IMR-90 (cell line): ENCODE measurements at regions not wholly inside any gene's neighbourhood (a gene's known extent, or its start where the extent isn't known, plus 50 kb on each side); places are given as distances from the start of the nearest gene placed in this dataset.

ENCODE experiments used
- ATAC-seq: fragments of 200-7000 bp; cut with Tn5 transposase; 2 replicates; pipeline ENCODE4 v1.9.1; 2020; ENCODE audit warnings: low read depth, mild to moderate bottlenecking, moderate library complexity
- BruUV-seq: library from RNA; stranded (reverse); fragments of 400-500 nt; replicated peaks from 2 replicates; lab custom pipeline; 2021; lab: Mats Ljungman, UMichigan
- CTCF ChIA-PET: fragments of 300-600 bp; formaldehyde crosslinking; extraction: SDS; loops from one replicate; lab custom pipeline; 2021; ENCODE audit warnings: antibody characterized with exemption; lab: Yijun Ruan, JAX
- POLR2A ChIA-PET: fragments of 300-600 bp; sonication (Branson Sonifier 250); formaldehyde crosslinking; loops from one replicate; lab custom pipeline; 2022; ENCODE audit warnings: antibody characterized with exemption; ENCODE audit not compliant: unreplicated experiment; lab: Charles Lee
- DNase-seq: peaks from one replicate; pipeline ENCODE4 v3.0.0; 2013
- H2AFZ ChIP-seq: replicated peaks from 2 replicates; pipeline ENCODE3; 2013; ENCODE audit warnings: low read length, mild to moderate bottlenecking; ENCODE audit not compliant: poor library complexity
- H2AK5ac ChIP-seq: 2 replicates; pipeline ENCODE4 v1.6.1; 2013; ENCODE audit warnings: low read depth, low read length, inconsistent platforms
- H2AK9ac ChIP-seq: replicated peaks from 2 replicates; pipeline ENCODE3; 2013; ENCODE audit warnings: mild to moderate bottlenecking, low read depth, low read length, moderate library complexity; ENCODE audit not compliant: poor library complexity
- H2BK120ac ChIP-seq: 2 replicates; pipeline ENCODE4 v1.6.1; 2013; ENCODE audit warnings: low read depth, low read length, inconsistent platforms
- H2BK15ac ChIP-seq: 3 replicates; pipeline ENCODE4 v1.6.1; 2013; ENCODE audit warnings: low read depth, low read length, inconsistent platforms
- H2BK20ac ChIP-seq: 2 replicates; pipeline ENCODE4 v1.6.1; 2013; ENCODE audit warnings: low read depth, mild to moderate bottlenecking, inconsistent platforms, low read length, moderate library complexity
- H2BK5ac ChIP-seq: 2 replicates; pipeline ENCODE4 v1.6.1; 2013; ENCODE audit warnings: mild to moderate bottlenecking, low read depth, low read length, inconsistent platforms; ENCODE audit not compliant: poor library complexity, severe bottlenecking
- H3K14ac ChIP-seq: replicated peaks from 2 replicates; pipeline ENCODE4 v1.6.1; 2013; ENCODE audit warnings: low read depth, low read length, inconsistent platforms
- H3K18ac ChIP-seq: 2 replicates; pipeline ENCODE4 v1.6.1; 2013; ENCODE audit warnings: low read depth, low read length, control low read depth
- H3K23ac ChIP-seq: 2 replicates; pipeline ENCODE4 v1.6.1; 2013; ENCODE audit warnings: low read depth, low read length, inconsistent platforms
- H3K27ac ChIP-seq: 2 replicates; pipeline ENCODE4 v1.5.1; 2013; ENCODE audit warnings: mild to moderate bottlenecking, control low read depth, low read length; ENCODE audit not compliant: insufficient read depth
- H3K27me3 ChIP-seq: 2 replicates; pipeline ENCODE4 v1.6.1; 2013; ENCODE audit warnings: low read length; ENCODE audit not compliant: control insufficient read depth, insufficient read depth
- H3K36me3 ChIP-seq: 2 replicates; pipeline ENCODE4 v1.6.1; 2013; ENCODE audit warnings: low read length, mixed read lengths; ENCODE audit not compliant: control insufficient read depth, insufficient read depth
- H3K4ac ChIP-seq: 2 replicates; pipeline ENCODE4 v1.6.1; 2013; ENCODE audit warnings: low read depth, low read length, inconsistent platforms
- H3K4me1 ChIP-seq: 2 replicates; pipeline ENCODE4 v1.6.1; 2013; ENCODE audit warnings: low read length, mixed read lengths; ENCODE audit not compliant: control insufficient read depth, insufficient read depth
- H3K4me2 ChIP-seq: 2 replicates; pipeline ENCODE4 v1.6.1; 2013; ENCODE audit warnings: low read depth, mild to moderate bottlenecking, control low read depth, low read length, moderate library complexity
- H3K4me3 ChIP-seq: 2 replicates; pipeline ENCODE4 v1.5.1; 2013; ENCODE audit warnings: low read depth, mild to moderate bottlenecking, control low read depth, low read length, moderate library complexity; ENCODE audit not compliant: insufficient read depth
- H3K56ac ChIP-seq: 2 replicates; pipeline ENCODE4 v1.6.1; 2013; ENCODE audit warnings: low read length, inconsistent platforms; ENCODE audit not compliant: insufficient read depth; ENCODE audit errors: extremely low read depth
- H3K79me1 ChIP-seq, 2 experiments: 2 replicates each; pipeline ENCODE4 v1.6.1; 2013; ENCODE audit warnings: low read length in 2 of 2, inconsistent platforms in 1 of 2, low read depth in 1 of 2
- H3K9ac ChIP-seq: 2 replicates; pipeline ENCODE4 v1.6.1; 2013; ENCODE audit warnings: low read depth, low read length, control low read depth
- H3K9me1 ChIP-seq: 2 replicates; pipeline ENCODE4 v1.6.1; 2013; ENCODE audit warnings: low read length, inconsistent platforms; ENCODE audit not compliant: insufficient read depth
- H3K9me3 ChIP-seq: 2 replicates; pipeline ENCODE4 v1.6.1; 2013; ENCODE audit warnings: low read length; ENCODE audit not compliant: control insufficient read depth, insufficient read depth
- H4K20me1 ChIP-seq: 2 replicates; pipeline ENCODE4 v1.6.1; 2013; ENCODE audit warnings: low read length, inconsistent platforms; ENCODE audit not compliant: insufficient read depth
- H4K5ac ChIP-seq: 2 replicates; pipeline ENCODE4 v1.6.1; 2013; ENCODE audit warnings: mild to moderate bottlenecking, low read depth, low read length, control low read depth
- H4K8ac ChIP-seq, 2 experiments: 2 replicates each; pipeline ENCODE4 v1.6.1; 2013; ENCODE audit warnings: low read depth in 2 of 2, low read length in 2 of 2, control low read depth in 1 of 2, inconsistent platforms in 1 of 2
- H4K91ac ChIP-seq: 2 replicates; pipeline ENCODE4 v1.6.1; 2013; ENCODE audit warnings: low read depth, low read length, inconsistent platforms; ENCODE audit not compliant: insufficient read depth
- CEBPB ChIP-seq: IDR thresholded peaks from 2 replicates; pipeline ENCODE4 v1.6.1; 2012; ENCODE audit warnings: low read depth, low read length, improper control_type of control experiment
- ELK1 ChIP-seq: fragments of 150-350 bp; IDR thresholded peaks from 2 replicates; pipeline ENCODE4 v1.6.1; 2016; ENCODE audit warnings: low read depth, mild to moderate bottlenecking, low read length, moderate library complexity, borderline replicate concordance
- FOS ChIP-seq: fragments of 150-350 bp; IDR thresholded peaks from 2 replicates; pipeline ENCODE4 v1.6.1; 2016; ENCODE audit warnings: low read depth, low read length
- MAZ ChIP-seq: IDR thresholded peaks from 2 replicates; pipeline ENCODE4 v1.6.1; 2012; ENCODE audit warnings: low read depth, mild to moderate bottlenecking, low read length, improper control_type of control experiment, moderate library complexity, borderline replicate concordance
- NFE2L2 ChIP-seq: fragments of 150-350 bp; IDR thresholded peaks from 2 replicates; pipeline ENCODE4 v1.6.1; 2016; ENCODE audit warnings: low read depth, mild to moderate bottlenecking, low read length
- POLR2A ChIP-seq: IDR thresholded peaks from 2 replicates; pipeline ENCODE4 v1.6.1; 2012; ENCODE audit warnings: mild to moderate bottlenecking, low read depth, low read length
- RCOR1 ChIP-seq: IDR thresholded peaks from 2 replicates; pipeline ENCODE4 v1.6.1; 2012; ENCODE audit warnings: mild to moderate bottlenecking, low read length, improper control_type of control experiment; ENCODE audit not compliant: insufficient replicate concordance
- RFX5 ChIP-seq: IDR thresholded peaks from 2 replicates; pipeline ENCODE4 v1.8.0; 2012; ENCODE audit warnings: low read depth, mild to moderate bottlenecking, low read length, moderate library complexity
- SMC3 ChIP-seq: fragments of 150-350 bp; IDR thresholded peaks from 2 replicates; pipeline ENCODE4 v1.6.1; 2016; ENCODE audit warnings: low read depth, mild to moderate bottlenecking, antibody characterized with exemption, low read length, moderate library complexity
- WGBS, 2 experiments: methylation state at CpG; one replicate each; pipeline versions ENCODE4 v1.1.5 to v1.1.7; 2013; ENCODE audit warnings: missing lambda C conversion rate in 2 of 2; ENCODE audit not compliant: insufficient read length in 1 of 2; ENCODE audit errors: extremely low coverage in 2 of 2; 5-methylcytosine and 5-hydroxymethylcytosine counted together
- dilution Hi-C: fragments of 300-500 bp; cut with HindIII; formaldehyde crosslinking; loops from one replicate; pipeline ENCODE4 v1.14.3; 2018; ENCODE audit warnings: low sequenced_read_pairs; ENCODE audit not compliant: unreplicated experiment
- in situ Hi-C: fragments of 300-500 bp; cut with MboI; formaldehyde crosslinking; loops from 3 replicates; pipeline ENCODE4 v1.14.3; 2019; ENCODE audit warnings: low sequenced_read_pairs, inconsistent platforms, mixed read lengths
- intact Hi-C: fragments of 100-400 bp; cut with micrococcal nuclease; formaldehyde crosslinking; loops from 2 replicates; pipeline ENCODE4 v1.10.0; 2022
- TF ChIP-seq, protein P1 (sequence below): fragments of 150-350 bp; IDR thresholded peaks from 2 replicates; pipeline ENCODE4 v1.6.1; 2017; ENCODE audit warnings: mild to moderate bottlenecking, antibody characterized with exemption, low read length, low read depth

DNA sequence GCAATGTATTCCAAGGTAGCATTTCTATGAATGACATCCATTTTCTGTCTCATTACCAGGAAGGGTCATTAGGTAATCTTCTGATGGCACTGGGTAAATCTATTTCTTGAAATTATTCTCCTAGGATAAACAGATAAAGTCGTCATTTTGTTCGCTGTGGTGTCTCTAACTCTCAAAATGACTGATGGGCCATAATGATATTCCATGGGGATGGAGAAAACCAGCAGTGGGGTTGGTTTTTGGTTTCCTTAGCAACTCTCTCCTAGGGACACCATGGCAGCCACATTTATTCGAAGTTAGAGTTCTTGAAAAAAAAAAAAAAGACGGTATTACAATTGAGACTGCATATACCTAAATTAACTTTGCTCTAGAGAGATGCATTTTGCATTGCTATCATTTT, 231.3 kb upstream of the SLCO3A1 start:
- Histone ChIP-seq H3K4me3 (no peak overlapping the region), H3K4ac (no peak overlapping the region), H4K8ac (no peak overlapping the region), H3K23ac (no peak overlapping the region), H4K20me1 (no peaks in the 10 kb centered on the region), H2BK120ac (no peak overlapping the region), H2BK15ac (no peak overlapping the region), H4K5ac (no peak overlapping the region), H2AK9ac (no peak overlapping the region), H3K4me1 (no peaks in the 10 kb centered on the region), H3K18ac (no peak overlapping the region), H3K27ac (no peak overlapping the region), H2AK5ac (no peak overlapping the region), H3K9me1 (no peaks in the 10 kb centered on the region), H3K79me1 (no peaks in the 10 kb centered on the region), H3K14ac (no peak overlapping the region), H3K4me2 (no peak overlapping the region), H2AFZ (no peak overlapping the region), H3K9me3 (no peaks in the 10 kb centered on the region), H3K36me3 (no peaks in the 10 kb centered on the region), H2BK20ac (no peak overlapping the region), H3K27me3 (no peaks in the 10 kb centered on the region; the same call in 1 of the 2 replicates), H4K91ac (no peak overlapping the region), H2BK5ac (no peak overlapping the region), H3K56ac (no peak overlapping the region), H3K9ac (no peak overlapping the region)
- BruUV-seq = no TSS peak
- no peak for DNase-seq
- ChIA-PET POLR2A (no interaction called here), CTCF (interaction anchor here (0.7 kb wide), 1 partner anchor 665 kb away, joined by 3 read pairs; no protein-coding TSS in a partner anchor)
- no CpG with 5 or more reads among the region's 4 CpGs for WGBS, 2 experiments
- ATAC-seq = no peak
- intact Hi-C loops = no loop called here
- TF ChIP-seq RFX5 (no peak), ELK1 (no peak), NFE2L2 (no peak), POLR2A (no peak), SMC3 (no peak), FOS (no peak), MAZ (no peak), CEBPB (no peak), RCOR1 (no peak)
- TF ChIP-seq, protein P1, sequence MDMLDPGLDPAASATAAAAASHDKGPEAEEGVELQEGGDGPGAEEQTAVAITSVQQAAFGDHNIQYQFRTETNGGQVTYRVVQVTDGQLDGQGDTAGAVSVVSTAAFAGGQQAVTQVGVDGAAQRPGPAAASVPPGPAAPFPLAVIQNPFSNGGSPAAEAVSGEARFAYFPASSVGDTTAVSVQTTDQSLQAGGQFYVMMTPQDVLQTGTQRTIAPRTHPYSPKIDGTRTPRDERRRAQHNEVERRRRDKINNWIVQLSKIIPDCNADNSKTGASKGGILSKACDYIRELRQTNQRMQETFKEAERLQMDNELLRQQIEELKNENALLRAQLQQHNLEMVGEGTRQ = no peak
- dilution Hi-C loops = no loop called here
- in situ Hi-C loops = no loop called here
